HepG2 (cell line): ENCODE measurements at regions not wholly inside any gene's neighbourhood (a gene's known extent, or its start where the extent isn't known, plus 50 kb on each side); places are given as distances from the start of the nearest gene placed in this dataset.
"Not testable (repeated sequence)": the region's sequence is repeated elsewhere in the genome, so short reads cannot be mapped to it uniquely, and the experiment has no call there.

Experiments used
- ATAC-seq: fragments of 200-7000 bp; cut with Tn5 transposase; 3 replicates; pipeline ENCODE4 v1.9.1; 2020; ENCODE audit warnings: mild to moderate bottlenecking, moderate library complexity
- BruUV-seq: library from RNA; stranded (reverse); fragments of 400-500 nt; replicated peaks from 2 replicates; lab custom pipeline; 2021; lab: Mats Ljungman, UMichigan
- CTCF ChIA-PET: fragments of 300-600 bp; formaldehyde crosslinking; extraction: SDS; loops from one replicate; lab custom pipeline; 2021; ENCODE audit warnings: low total read pairs, inconsistent platforms, low intra/inter-chr PET ratio; lab: Yijun Ruan, JAX
- POLR2A ChIA-PET: fragments of 350-600 bp; sonication (Branson Sonifier 250); formaldehyde crosslinking; loops from one replicate; lab custom pipeline; 2020; ENCODE audit warnings: antibody characterized with exemption, inconsistent platforms; lab: Yijun Ruan, JAX
- DNase-seq: peaks from one replicate; pipeline ENCODE4 v3.0.0-alpha.2; 2015; ENCODE audit warnings: low spot score
- FAIRE-seq: peaks from 3 replicates; lab custom pipeline; 2011; peaks lifted over from hg19 to GRCh38; lab: Jason Lieb, UNC
- H2AFZ ChIP-seq: one replicate; pipeline ENCODE4 v1.6.1; 2011; ENCODE audit warnings: low read length, inconsistent platforms
- H3K27ac ChIP-seq: fragments of 300-600 bp; 3 replicates; pipeline ENCODE4 v1.8.0; 2011; ENCODE audit warnings: mixed run types, mild to moderate bottlenecking, mixed read lengths, low read length, inconsistent platforms; ENCODE audit not compliant: insufficient read depth; ENCODE audit errors: extremely low read length
- H3K27me3 ChIP-seq, 2 experiments: fragments of 200-600 bp in 1 of 2; 2 replicates in 1 of 2; 3 replicates in 1 of 2; pipeline versions ENCODE4 v1.6.0 to v1.8.0; 2011; ENCODE audit warnings: low read length in 2 of 2, mild to moderate bottlenecking in 2 of 2, moderate library complexity in 2 of 2, inconsistent platforms in 1 of 2; ENCODE audit not compliant: insufficient read depth in 2 of 2, control insufficient read depth in 1 of 2
- H3K36me3 ChIP-seq, 2 experiments: fragments of 200-600 bp in 1 of 2; replicated peaks in 1 of 2; 2 replicates in 1 of 2; 3 replicates in 1 of 2; pipeline versions ENCODE4 v1.5.1 to v1.8.0; 2011; ENCODE audit warnings: low read length in 2 of 2, inconsistent platforms in 1 of 2; ENCODE audit not compliant: insufficient read depth in 2 of 2, control insufficient read depth in 1 of 2
- H3K4me1 ChIP-seq: 2 replicates; pipeline ENCODE4 v1.5.1; 2012; ENCODE audit warnings: low read length, inconsistent platforms; ENCODE audit not compliant: insufficient read depth
- H3K4me2 ChIP-seq: 2 replicates; pipeline ENCODE4 v1.6.0; 2011; ENCODE audit warnings: low read depth, low read length, inconsistent platforms
- H3K4me3 ChIP-seq, 3 experiments: fragments of 200-600 bp in 1 of 3; sonication (generic), shearing (Covaris generic) in 1 of 3; replicated peaks in 1 of 3; 2 replicates each; pipeline ENCODE4 v1.5.1; 2011 to 2016; ENCODE audit warnings: low read length in 3 of 3, inconsistent platforms in 2 of 3, low read depth in 2 of 3, mild to moderate bottlenecking in 2 of 3, control low read depth in 1 of 3, mixed read lengths in 1 of 3; ENCODE audit not compliant: insufficient read depth in 1 of 3
- H3K79me2 ChIP-seq: one replicate; pipeline ENCODE4 v1.6.1; 2011; ENCODE audit warnings: low read length, inconsistent platforms; ENCODE audit not compliant: insufficient read depth
- H3K9ac ChIP-seq: 2 replicates; pipeline ENCODE4 v1.6.0; 2011; ENCODE audit warnings: mild to moderate bottlenecking, low read depth, low read length, inconsistent platforms; ENCODE audit not compliant: insufficient read depth
- H3K9me3 ChIP-seq: 2 replicates; pipeline ENCODE4 v1.5.1; 2012; ENCODE audit warnings: mild to moderate bottlenecking, low read length
- H4K20me1 ChIP-seq: 2 replicates; pipeline ENCODE4 v1.6.0; 2011; ENCODE audit warnings: inconsistent platforms, mild to moderate bottlenecking, low read length, moderate library complexity; ENCODE audit not compliant: insufficient read depth
- EEA1 ChIP-seq: sonication (generic); formaldehyde crosslinking; IDR thresholded peaks from 2 replicates; pipeline ENCODE4 v1.5.1; 2020; ENCODE audit warnings: mild to moderate bottlenecking, missing genetic modification reagents, borderline replicate concordance
- EHMT2 ChIP-seq: fragments of 200-600 bp; sonication (generic); IDR thresholded peaks from 2 replicates; pipeline ENCODE4 v1.7.0; 2017; ENCODE audit warnings: antibody characterized with exemption, low read depth, low read length, borderline replicate concordance
- ELF1 ChIP-seq: sonication (generic); formaldehyde crosslinking; IDR thresholded peaks from 2 replicates; pipeline ENCODE4 v1.4.0; 2020; ENCODE audit warnings: missing genetic modification reagents
- PHF21A ChIP-seq: sonication (generic); formaldehyde crosslinking; IDR thresholded peaks from 2 replicates; pipeline ENCODE4 v1.5.0; 2020; ENCODE audit warnings: mild to moderate bottlenecking, missing genetic modification reagents
- SKI ChIP-seq: fragments of 450-650 bp; IDR thresholded peaks from one replicate; pipeline ENCODE4 v1.6.1; 2018; ENCODE audit warnings: mild to moderate bottlenecking; ENCODE audit not compliant: partially characterized antibody
- ZKSCAN8 ChIP-seq: IDR thresholded peaks from 2 replicates; pipeline ENCODE4 v1.6.1; 2016; ENCODE audit warnings: borderline replicate concordance, missing genetic modification reagents, missing compliant biosample characterization
- ZNF878 ChIP-seq: sonication (generic); formaldehyde crosslinking; IDR thresholded peaks from 2 replicates; pipeline ENCODE4 v1.8.1; 2023; ENCODE audit warnings: mild to moderate bottlenecking, missing genetic modification reagents, moderate library complexity
- ZSCAN25 ChIP-seq: sonication (generic); formaldehyde crosslinking; IDR thresholded peaks from 2 replicates; pipeline ENCODE4 v1.8.0; 2022; ENCODE audit warnings: mild to moderate bottlenecking, missing genetic modification reagents
- WGBS: methylation state at CpG from one replicate; pipeline ENCODE4 v1.1.6; 2017; ENCODE audit warnings: low lambda C conversion rate; 5-methylcytosine and 5-hydroxymethylcytosine counted together
- in situ Hi-C: cut with HindIII; loops from 2 replicates; pipeline ENCODE4 v1.10.0; 2017; ENCODE audit warnings: low pct_unique_long_range_greater_than_20kb; ENCODE audit not compliant: extremely low pct_ligation_motif_present
- intact Hi-C: fragments of 100-400 bp; cut with micrococcal nuclease; formaldehyde crosslinking; loops from one replicate; pipeline ENCODE4 v1.10.0; 2022; ENCODE audit not compliant: unreplicated experiment

DNA sequence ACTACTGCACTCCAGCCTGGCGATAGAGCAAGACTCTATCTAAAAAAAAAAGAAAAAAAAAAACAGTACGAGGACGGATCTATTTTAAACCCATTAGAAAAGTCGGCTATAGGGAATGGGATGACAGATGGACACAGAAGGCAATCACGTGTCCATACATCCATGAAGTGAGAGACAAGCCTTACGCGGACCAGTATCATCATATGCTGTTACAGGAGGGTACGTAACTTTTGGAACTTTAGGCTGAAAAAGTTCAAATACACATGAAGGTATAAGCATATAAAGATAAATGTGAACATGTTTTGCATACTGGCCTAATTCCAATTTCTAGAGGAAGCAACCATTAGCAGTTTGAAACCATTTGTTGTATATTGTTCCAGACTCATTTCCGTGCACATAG, 109.8 kb upstream of the EXOC2 start:
- Histone ChIP-seq H3K4me2 (no peak overlapping the region), H3K27ac (no peak overlapping the region), H3K4me3 (no peak overlapping the region), H3K36me3 (no peaks in the 10 kb centered on the region), H4K20me1 (no peaks in the 10 kb centered on the region), H3K79me2 (no peaks in the 10 kb centered on the region), H3K4me1 (no peaks in the 10 kb centered on the region), H3K9me3 (no peaks in the 10 kb centered on the region), H2AFZ (no peak overlapping the region), H3K27me3 (peaks cover 0 to 33% of the 10 kb centered on the region in 2 experiments; a peak in 2 of 5 replicates), H3K9ac (no peak overlapping the region)
- ATAC-seq: no peak
- BruUV-seq: no TSS peak
- intact Hi-C loops: no loop called here
- TF ChIP-seq ZSCAN25 (CRISPR knock-in tag): no peak
- no peak for TF ChIP-seq ELF1 (CRISPR knock-in tag)
- TF ChIP-seq EEA1 (CRISPR knock-in tag): no peak
- TF ChIP-seq ZKSCAN8 (CRISPR knock-in tag): no peak
- no peak for TF ChIP-seq PHF21A (CRISPR knock-in tag)
- no peak for TF ChIP-seq EHMT2
- no peak for TF ChIP-seq SKI
- TF ChIP-seq ZNF878 (CRISPR knock-in tag): no peak
- ChIA-PET POLR2A (no interaction called here), CTCF (no interaction called here)
- in situ Hi-C loops: no loop called here
- FAIRE-seq: no peak
- DNase-seq: no peak
- 62% methylated on average over 9 of the region's 9 CpGs for WGBS

DNA sequence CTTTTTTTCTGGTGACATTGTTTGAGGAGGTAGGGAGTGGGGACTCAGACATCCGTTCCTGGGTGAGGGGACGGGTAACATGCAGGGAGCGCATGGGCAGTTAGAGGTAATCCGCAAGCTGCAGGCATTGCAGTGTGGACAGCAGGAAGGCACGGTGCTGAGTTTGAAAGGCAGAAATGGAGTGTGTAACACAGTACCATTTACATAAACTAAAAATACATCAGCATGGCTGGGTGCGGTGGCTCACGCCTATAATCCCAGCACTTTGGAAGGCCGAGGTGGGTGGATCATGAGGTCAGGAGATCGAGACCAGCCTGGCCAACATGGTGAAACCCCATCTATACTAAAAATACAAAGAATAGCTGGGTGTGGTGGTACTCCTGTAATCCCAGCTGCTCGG, 109.3 kb upstream of the EXOC2 start:
- H3K9me3 ChIP-seq, FAIRE-seq, H2AFZ ChIP-seq, H3K4me3 ChIP-seq, H3K9ac ChIP-seq, H3K36me3 ChIP-seq, H3K79me2 ChIP-seq, ATAC-seq, POLR2A ChIA-PET, DNase-seq, H3K4me1 ChIP-seq, H3K4me2 ChIP-seq, BruUV-seq, H3K27ac ChIP-seq, H4K20me1 ChIP-seq, CTCF ChIA-PET, in situ Hi-C loops, intact Hi-C loops: not testable (repeated sequence)
- 61% methylated on average over 10 of the region's 10 CpGs for WGBS
- peaks cover 0 to 33% of the 10 kb centered on the region in 2 experiments; a peak in 2 of 5 replicates for H3K27me3 ChIP-seq
